ENCODE measurements at regions not wholly inside any gene's neighbourhood (a gene's known extent, or its start where the extent isn't known, plus 50 kb on each side); places are given as distances from the start of the nearest gene placed in this dataset.
"Not testable (repeated sequence)": the region's sequence is repeated elsewhere in the genome, so short reads cannot be mapped to it uniquely, and the experiment has no call there.

DNA sequence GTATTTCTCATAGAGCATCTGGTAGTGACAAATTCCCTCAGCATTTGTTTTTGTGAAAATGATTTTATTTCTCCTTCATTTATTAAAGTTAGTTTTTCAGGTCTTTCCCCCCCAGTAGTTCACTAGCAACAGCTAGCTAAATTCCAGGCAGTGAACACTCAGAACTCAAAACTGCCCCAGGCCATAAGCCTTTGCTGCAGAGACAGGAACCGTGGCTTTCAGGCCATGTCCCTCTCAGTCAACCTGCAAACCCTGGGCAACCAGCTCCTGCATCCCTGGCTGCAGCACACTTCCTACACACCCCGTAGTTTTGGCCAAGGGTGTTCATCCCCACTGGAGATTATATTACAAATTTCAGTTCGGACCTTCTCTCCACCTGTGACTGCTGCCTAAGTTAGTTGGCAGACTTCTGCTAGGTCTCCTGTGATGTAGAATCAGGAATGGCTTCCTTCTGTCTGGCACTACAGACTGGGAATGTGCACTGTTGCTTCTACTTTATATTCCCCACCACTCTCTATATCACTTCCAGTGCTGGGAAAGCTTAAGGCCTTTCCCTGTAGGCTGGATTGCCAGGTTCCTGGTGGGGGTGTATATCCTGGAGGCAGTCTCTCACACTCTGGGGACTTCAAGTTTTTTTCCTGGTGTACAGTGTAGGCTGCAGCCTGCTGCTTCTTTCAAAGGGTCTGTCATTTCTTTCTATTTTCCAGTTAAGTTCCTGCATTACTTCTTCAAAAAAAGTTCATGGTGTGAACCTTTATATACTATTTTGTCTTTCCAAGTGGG lies 924.4 kb upstream of the LRFN5 start:
- DNase-seq = no peak

DNA sequence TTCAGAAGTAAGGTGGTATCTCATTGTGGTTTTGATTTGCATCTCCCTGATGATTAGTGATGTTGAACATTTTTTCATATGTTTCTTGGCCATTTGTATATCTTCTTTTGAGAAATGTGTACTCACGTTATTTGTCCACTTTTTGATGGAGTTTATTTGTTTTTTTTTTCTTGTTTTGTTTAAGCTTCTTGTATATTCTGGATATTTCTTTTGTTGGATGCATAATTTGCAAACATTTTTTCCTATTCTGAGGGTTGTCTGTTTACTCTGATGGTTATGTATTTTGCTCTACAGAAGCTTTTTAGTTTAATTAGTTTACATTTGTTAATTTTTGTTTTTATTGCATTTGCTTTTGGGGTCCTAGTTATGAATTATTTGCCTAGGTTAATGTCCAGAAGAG lies 927.4 kb upstream of the LRFN5 start:
- no peak for DNase-seq

DNA sequence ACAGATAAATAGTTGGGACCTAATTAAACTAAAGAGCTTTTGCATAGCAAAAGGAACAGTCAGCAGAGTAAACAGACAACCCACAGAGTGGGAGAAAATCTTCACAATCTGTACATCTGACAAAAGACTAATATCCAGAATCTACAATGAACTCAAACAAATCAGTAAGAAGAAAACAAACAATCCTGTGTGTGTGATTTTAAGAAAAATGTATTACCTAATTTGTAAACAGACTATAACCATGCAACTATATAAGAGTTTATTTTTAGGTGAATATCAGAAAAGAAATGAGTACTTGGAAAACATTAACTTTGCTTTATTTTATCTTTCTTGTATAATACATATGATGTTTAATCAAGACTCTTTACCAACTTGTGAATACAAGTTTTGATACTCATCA lies 929.5 kb upstream of the LRFN5 start:
- DNase-seq = not testable (repeated sequence)

DNA sequence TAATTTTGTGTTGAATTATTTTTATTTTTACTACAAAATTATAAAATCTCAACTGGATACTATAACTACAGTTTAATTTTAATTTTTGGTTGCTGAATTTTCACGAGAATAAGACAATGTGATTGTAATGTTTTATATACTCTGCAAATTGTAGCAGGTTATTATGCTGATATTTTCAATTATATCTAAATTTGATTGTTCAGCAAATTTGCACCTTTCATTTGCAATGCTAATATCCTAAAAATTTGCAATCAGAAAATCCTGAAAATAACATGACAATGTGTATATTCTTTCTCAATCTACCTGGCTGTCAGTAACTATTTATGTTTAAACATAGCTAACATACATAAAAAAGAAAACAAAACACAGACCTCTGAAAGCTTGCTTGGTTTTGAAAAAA lies 932.2 kb upstream of the LRFN5 start:
- no peak for DNase-seq

DNA sequence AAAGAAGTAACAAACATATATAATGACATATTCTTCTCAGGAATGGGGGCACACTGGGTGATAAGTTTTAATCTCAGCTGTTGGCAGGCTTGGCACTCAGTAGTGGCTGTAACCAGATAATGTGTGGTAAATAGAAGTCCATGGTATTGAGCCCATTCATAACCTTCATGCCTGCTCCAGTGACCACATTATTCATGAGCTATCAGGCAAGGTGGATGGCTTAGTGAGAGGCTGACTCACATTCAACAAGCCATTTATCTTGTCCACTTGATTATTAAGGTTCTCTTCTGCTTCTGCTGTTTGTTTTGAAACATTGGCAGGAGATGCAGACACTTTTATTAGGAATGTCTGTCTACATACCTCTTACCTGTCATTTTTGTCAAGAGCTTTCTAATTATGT lies 950.4 kb upstream of the LRFN5 start:
- no peak for DNase-seq

DNA sequence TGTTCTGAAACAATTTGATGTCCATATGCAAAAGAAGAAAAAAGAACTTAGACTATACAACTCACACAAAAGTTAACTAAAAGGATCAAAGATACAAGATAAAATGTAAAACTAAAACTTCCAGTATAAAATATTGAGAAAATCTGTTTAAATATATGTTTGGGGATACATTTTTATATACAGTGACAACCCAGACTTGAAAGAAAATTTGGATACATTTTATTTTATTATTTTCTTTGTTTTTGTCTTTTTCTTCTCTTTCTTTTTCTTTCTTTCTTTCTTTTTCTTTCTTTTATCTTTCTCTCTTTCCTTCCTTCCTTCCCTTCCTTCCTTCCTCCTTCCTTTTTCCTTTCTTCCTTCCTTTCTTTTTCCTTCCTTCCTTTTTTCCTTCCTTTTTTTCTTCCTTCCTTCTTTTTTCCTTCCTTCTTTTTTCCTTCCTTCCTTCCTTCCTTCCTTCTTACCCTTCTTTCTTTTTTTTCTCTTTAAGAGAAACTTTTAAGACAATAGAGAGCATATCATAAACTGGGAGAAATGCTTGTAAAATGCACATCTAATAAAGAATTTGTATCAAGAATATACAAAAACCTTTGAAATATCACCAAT lies 954.5 kb upstream of the LRFN5 start:
- DNase-seq = no peak

DNA sequence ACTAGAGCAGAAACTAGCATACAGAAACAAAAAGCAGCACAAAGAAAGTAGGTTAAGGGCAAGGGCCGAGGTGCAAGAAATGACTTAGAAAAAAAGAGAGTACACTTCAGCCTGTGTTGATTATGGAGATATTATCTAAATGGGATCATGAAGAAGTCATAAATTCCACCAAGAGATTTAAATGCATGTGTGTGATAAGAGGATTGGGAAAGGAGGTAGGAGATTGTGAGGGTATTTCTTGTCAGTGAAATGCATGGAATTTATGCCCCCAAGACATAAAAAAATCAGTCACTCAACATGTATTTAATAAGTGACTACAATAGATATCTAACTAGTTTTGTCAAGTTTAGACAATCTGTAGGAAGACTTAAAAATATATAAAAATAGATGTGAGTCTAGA lies 976.2 kb upstream of the LRFN5 start:
- no peak for DNase-seq

DNA sequence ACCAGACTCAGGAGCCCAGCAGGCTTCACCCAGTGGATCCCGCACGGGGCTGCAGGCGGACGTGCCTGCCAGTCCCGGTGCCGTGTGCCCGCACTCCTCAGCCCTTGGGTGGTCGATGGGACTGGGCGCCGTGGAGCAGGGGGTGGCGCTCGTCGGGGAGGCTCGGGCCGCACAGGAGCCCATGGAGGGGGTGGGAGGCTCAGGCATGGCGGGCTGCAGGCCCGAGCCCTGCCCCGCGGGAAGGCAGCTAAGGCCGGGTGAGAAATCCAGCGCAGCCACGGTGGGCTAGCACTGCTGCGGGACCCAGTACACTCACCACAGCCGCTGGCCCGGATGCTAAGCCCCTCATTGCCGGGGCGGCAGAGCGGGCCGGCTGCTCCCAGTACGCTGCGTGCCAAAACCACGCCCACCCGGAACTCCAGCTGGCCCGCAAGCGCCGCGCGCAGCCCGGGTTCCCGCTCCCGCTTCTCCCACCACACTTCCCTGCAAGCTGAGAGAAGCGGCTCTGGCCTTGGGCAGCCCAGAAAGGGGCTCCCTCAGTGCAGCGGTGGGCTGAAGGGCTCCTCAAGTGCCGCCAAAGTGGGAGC lies 977.0 kb upstream of the LRFN5 start:
- DNase-seq = not testable (repeated sequence)

DNA sequence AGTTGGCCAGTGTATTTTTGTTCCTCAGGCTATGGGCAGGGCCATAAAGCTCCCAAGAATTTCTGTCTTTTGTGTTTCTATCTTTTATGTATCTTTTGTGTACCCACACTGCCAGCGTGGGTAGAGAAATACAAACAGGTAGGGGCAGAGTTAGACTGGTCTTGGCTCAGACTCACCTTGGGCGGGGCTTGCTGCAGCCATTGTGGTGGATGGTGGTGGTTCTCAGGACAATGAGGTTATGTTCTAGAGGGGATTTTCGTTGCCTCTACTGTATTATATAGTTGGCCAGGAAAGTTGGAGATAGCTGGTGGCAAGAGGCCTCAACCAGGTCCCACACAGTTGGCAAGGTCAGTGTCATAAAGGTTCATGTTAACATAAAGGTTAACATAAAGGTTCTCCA lies 977.5 kb upstream of the LRFN5 start:
- no peak for DNase-seq

DNA sequence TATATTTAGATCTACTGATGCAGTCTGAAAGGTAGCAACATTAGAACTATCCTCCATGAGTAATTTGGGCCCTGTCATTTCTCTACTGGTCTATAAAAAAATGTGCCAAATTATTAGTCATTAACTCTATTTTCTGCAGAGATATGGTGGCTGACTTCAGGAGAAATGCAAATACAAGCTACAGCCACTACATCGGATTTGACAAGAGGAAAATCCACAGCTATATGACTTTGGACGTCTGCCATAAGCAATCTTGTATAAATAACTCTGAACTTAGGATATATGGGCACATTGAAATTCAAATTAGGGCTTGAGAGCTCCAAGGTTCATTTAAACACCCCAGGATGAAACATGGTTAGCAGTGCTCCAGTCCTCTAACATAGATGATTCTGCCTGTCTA lies 983.0 kb upstream of the LRFN5 start:
- no peak for DNase-seq

DNA sequence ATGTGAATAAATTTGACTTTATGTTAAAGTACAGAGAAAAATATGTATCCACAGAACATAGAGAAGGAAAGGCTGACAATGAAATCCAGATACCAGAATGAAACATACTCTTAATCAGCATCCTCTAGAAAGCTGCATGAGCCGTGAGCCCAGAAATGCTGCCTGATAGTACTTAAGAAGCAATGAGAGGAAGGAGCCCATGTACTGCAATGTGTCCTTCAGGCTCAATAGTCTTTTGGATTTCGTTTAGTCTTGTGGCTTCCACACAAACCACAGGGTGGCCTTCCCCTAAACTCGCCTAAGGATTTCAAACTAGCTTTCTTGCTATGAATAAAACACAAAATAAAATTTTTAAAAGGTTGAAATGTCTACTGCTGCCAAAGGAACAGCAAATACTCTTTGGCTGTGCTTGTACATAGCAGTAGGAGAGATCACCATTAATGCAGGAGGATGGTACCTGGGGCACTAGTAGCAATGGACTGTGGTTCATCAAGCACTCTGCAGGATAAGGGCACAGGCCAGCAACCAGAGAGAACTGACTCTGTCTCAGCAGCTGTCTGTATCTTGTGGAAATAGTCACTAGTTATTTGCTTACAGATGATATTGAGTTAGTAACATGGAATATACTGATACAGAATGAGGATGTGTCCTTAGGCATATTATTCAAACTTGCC lies 988.3 kb upstream of the LRFN5 start:
- DNase-seq = no peak

DNA sequence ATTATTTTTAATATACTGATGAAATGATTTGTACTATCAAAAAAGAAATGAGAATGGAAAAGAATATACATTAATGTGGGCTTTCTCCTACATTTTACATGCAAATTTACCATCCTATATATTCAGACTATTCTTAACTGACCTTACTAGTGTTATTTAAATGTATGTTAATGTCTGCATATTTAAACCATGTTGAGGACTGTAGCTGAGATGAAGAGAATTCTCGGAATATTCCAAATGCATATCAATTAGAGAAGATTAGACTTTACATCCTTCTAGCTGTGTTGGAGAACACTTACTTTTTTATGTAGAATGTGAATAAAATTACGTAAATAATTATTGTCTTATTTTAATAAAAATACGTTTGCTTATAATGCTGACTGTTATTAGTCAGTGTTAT lies 990.1 kb upstream of the LRFN5 start:
- no peak for DNase-seq

DNA sequence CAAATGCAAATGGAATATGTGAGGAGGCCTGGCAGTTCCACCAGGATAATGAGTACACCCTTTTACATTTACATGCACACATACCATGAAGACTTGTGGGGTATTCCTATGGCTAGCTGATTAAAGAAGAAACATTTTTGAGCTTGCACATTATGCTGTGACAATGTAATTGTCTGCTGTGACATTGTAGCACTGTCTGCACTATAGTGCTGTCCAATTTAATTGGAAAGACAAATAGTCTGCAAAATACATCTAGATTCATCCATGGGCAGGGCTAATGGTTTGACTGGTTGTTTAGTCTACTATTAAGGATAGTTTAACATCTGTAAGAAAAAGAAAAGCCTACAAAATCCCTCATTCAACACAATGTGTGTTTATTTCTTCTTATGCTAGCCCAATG lies 1005.6 kb upstream of the LRFN5 start:
- DNase-seq = no peak

DNA sequence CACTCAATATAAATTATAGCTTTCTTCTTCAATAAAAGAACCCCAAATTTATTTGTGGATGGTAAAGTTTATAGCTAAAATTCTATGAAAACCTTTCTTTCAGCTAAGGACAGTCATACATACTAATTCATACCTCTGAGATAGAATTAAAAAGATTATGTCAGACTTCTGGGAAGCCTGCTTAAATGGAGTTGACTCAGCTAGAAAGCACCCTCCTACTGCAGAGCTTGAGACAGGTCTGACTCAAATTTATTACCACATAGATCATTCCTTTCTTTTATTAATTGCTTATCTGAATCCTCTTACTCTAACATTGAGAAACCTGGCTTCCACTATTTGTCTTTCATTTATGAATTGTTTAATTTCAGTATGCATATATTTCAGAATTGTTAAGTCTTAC lies 1007.0 kb upstream of the LRFN5 start:
- no peak for DNase-seq

DNA sequence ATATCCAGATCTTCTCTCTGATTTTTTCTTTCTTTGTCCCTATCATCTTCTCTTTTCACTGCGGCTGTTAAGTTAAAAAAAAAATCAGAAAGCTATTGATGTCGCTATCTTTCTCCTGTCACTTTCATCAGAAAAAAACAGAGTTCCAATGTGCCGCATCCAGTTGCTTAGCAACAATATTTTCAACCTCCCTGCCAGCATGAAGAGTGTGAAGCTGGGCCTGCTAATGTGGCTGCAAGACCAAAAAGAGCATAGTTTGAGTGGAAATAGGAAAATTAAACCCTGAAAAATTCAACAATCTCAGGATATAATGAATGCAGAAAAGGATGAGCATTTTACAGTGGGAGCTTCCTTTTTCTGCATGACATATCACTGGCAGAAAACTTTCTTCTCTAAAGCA lies 1025.4 kb upstream of the LRFN5 start:
- no peak for DNase-seq

DNA sequence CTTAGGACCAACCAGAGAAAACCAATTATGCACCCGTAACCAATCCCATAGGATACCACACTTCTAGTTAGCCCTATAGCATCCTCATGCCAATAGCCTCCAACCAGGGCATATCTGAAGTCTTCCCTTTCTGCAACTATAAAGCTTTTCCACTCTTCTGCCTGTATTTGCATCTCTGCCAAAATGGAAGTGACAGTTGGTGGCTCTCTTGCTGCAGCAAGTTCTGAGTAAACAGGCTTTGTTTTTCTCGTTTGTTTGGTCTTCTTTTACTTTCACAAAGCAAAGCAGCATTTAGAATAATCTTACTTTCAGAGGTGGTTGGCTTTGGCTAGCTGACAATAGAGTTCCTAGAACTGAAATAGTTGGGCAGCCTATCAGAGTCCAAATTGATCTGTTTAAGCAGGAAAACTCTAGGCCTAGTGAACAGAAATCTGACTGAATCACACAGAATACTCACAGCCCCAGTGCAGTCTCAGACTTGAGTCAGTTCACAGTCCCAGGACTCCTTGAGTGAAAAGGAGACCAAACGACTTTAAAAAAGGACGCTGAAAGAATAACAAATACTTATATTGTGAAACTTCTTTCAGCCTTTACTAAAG lies 1029.7 kb upstream of the LRFN5 start:
- DNase-seq = no peak

DNA sequence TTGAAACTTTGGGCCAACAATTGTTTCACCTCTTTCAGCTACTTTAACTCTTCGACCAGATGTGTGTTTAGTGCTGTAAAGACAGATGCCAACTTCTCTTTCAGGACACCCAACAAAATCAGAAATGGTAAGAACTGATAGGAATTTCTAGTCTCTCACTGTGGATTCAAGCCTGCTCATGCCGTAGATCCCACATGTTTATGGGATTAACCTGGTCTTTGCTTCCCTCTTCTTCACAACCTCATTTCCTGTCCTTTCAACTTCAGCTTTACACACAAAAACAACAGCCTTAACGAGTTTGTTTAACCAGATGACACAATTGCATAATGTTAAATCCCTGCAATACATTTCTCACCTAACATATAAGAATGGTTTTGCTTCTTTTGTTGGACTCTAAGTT lies 1031.9 kb upstream of the LRFN5 start:
- no peak for DNase-seq

DNA sequence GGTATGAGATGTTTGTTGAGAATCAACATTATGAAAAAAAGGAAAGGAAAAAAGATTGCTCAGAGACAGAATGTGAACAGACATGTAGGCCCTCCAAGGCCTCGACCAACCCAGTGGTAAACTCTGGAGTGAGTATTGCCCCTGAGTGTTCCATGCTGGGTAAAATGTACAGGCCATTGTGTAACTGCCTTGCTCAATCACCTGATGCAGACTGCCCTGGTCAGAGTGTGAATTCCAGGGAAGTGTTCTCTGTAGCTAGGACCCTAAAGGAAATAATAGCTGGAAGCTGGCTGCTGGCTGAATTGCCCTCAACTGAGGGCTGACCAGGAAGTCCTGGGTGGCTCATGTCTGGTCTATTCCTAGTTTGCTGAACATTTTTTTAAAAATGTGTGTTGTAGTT lies 1081.4 kb upstream of the LRFN5 start:
- DNase-seq = no peak

DNA sequence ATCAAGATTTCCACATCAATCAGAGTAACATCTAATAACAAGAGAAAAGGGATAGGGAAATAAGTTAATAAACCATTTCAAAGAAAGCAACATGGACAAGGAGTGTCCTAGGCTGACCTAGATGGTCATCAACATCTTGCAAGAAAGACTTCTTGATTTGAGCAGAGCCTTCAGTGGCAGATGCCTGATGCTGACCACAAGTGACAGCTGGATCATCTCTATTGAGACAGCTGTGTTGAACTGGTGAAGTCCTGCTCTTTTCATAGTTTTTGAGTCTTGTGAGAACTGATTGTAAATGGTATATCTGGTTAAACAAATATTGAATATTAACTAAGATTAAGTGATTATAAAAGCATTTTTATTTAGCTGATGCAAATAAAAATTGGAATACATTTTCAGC lies 1083.6 kb upstream of the LRFN5 start:
- DNase-seq = no peak

DNA sequence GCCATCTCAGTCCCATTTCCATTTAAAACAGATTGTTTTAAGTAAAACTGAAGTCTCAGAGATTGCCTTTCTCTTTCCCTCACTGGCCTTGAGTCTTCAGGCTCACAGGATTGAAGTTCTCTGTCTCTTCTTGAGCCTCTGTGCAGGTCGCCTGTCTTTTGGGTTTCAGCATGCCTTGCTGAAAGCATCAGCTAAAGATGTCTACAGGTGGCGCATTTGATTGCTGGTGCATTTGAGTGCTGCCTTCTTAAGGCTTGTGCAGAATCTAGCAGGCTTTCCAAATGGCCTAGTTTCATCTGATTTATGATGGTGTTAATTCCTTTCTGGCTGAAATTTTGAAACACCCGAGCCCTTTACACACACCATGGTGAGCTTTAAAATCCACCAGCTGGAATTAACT lies 1062.2 kb upstream of the FBXO33 start:
- no peak for DNase-seq

DNA sequence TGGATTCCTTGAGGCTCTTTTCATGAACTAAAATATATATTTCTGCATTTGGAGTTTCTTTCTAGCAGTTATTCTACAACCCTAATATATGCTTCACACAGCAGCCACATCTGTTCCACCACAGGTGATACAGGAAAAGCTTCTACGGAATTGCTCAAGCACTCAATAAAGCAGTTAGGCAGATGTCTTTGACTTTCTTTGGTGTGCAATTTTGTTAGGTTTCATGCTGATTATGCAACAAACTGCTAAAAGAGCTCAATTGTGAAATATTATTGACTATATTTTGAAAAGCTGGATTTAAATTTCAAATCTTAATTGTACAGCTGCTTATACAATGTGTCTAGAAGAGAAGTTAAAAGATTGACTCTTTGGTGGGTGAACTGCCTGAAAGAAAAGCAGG lies 1055.6 kb upstream of the FBXO33 start:
- DNase-seq = no peak

DNA sequence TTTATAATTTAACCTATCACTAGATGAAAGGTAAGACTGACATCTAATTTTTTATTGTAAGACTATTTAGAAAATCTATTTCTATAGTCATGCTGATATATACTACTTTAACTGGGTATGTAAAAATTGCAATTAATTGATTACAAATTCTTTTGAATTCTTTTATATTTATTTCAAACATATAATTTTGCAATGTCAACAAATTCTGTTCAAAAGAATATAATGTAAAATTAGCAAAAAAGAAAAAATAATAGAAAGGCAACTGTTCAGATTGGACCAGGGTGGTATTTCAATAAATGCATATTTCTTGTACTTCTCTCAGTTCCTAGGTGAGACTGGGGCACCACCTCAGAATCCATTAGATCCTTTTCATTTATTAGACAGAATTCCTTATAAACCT lies 1053.5 kb upstream of the FBXO33 start:
- no peak for DNase-seq

DNA sequence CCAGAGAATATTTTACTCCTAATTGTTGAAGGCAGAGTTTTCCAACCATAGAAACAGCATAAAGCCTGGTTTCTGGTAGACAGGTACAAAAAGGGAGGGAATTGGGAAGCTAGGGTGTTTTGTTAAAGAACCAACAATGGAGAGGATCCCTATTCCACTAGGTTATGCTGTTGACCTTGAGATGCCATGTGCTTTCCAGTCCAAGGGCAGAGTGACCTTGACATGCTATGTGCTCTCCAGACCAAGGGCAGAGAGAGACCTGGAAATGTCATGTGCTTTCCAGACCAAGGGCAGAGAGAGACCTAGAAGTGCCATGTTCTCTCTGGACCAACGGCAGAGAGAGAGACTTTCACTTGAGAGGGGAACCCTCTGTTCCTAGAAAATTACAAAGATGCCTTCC lies 1043.8 kb upstream of the FBXO33 start:
- DNase-seq = no peak

DNA sequence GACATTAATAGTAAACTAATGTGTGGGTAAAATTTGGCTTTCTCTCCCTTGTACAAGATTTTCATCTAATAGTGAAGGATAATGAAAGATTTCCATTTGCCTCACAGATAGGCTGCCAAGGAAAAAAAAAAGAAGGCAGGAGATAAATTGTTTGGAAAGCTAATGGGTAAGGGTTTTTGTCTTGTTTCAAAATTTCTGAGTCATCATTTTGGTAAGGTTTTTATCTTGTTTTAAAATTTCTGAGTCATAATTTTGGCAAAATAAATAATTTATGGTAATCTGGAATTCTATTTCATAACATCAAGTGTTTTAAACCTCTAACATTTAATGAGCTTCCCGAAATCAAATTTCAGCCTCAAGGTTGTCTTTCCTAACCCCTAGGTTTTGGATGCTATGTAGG lies 1035.7 kb upstream of the FBXO33 start:
- DNase-seq = no peak
